ENCODE measurements at regions not wholly inside any gene's neighbourhood (a gene's known extent, or its start where the extent isn't known, plus 50 kb on each side); places are given as distances from the start of the nearest gene placed in this dataset.

GRCh38 chr15:57824186-57824585 is 117.7 kb downstream of the POLR2M start:
- TF ChIP-seq POLR2A (IDR thresholded peaks at IDR 0.05) (no peak), EP300 (IDR thresholded peaks at IDR 0.05) (no peak), CTCF (IDR thresholded peaks at IDR 0.05) (no peak)
- H3K4me1 ChIP-seq = no peaks in the 10 kb centered on the region
- no peak overlapping the region for H3K27ac ChIP-seq
- DNase-seq (ENCODE audit: low spot score in 2 of 2) = no peak
- H3K9me3 ChIP-seq = no peaks in the 10 kb centered on the region
- H3K36me3 ChIP-seq = no peaks in the 10 kb centered on the region
- 84 to 85% methylated on average over 3 of the region's 3 CpGs for WGBS, 2 donors
- H3K4me3 ChIP-seq = no peak overlapping the region
- no peaks in the 10 kb centered on the region for H3K27me3 ChIP-seq

GRCh38 chr15:57827021-57827420 is 120.5 kb downstream of the POLR2M start:
- Histone ChIP-seq H3K4me1 (no peaks in the 10 kb centered on the region), H3K4me3 (no peak overlapping the region), H3K36me3 (no peaks in the 10 kb centered on the region), H3K27me3 (no peaks in the 10 kb centered on the region), H3K9me3 (no peaks in the 10 kb centered on the region), H3K27ac (no peak overlapping the region)
- WGBS, 2 donors = 81 to 88% methylated on average over 5 of the region's 5 CpGs
- TF ChIP-seq CTCF (IDR thresholded peaks at IDR 0.05) (no peak), POLR2A (IDR thresholded peaks at IDR 0.05) (no peak), EP300 (IDR thresholded peaks at IDR 0.05) (no peak)
- no peak for DNase-seq (ENCODE audit: low spot score in 2 of 2)

- 59 to 65% methylated on average over 2 of the region's 2 CpGs for WGBS, 2 donors
- DNase-seq (ENCODE audit: low spot score in 2 of 2) = no peak
- H3K9me3 ChIP-seq = no peaks in the 10 kb centered on the region
- H3K27me3 ChIP-seq = no peaks in the 10 kb centered on the region
- no peaks in the 10 kb centered on the region for H3K4me1 ChIP-seq
- no peaks in the 10 kb centered on the region for H3K36me3 ChIP-seq
- H3K4me3 ChIP-seq = no peak overlapping the region
- H3K27ac ChIP-seq = no peak overlapping the region
- no peak for TF ChIP-seq POLR2A (IDR thresholded peaks at IDR 0.05)
- TF ChIP-seq EP300 (IDR thresholded peaks at IDR 0.05) = no peak
- no peak for TF ChIP-seq CTCF (IDR thresholded peaks at IDR 0.05)
Observed at GRCh38 chr15:57827971-57828370, 121.5 kb downstream of the POLR2M start.

- H3K9me3 ChIP-seq = peaks cover 0 to 20% (median 3%) of the 10 kb centered on the region in 4 donors
- DNase-seq (ENCODE audit: low spot score in 2 of 2) = no peak
- no peak for TF ChIP-seq EP300 (IDR thresholded peaks at IDR 0.05)
- TF ChIP-seq CTCF (IDR thresholded peaks at IDR 0.05) = no peak
- TF ChIP-seq POLR2A (IDR thresholded peaks at IDR 0.05) = no peak
- H3K27me3 ChIP-seq = no peaks in the 10 kb centered on the region
- no peaks in the 10 kb centered on the region for H3K4me1 ChIP-seq
- H3K36me3 ChIP-seq = no peaks in the 10 kb centered on the region
- WGBS, 2 donors = 90 to 100% methylated on average over 1 of the region's 1 CpG
- H3K4me3 ChIP-seq = no peak overlapping the region
- H3K27ac ChIP-seq = no peak overlapping the region
Observed at GRCh38 chr15:57832183-57832582, 125.7 kb downstream of the POLR2M start.

GRCh38 chr15:57835119-57835518 is 128.6 kb downstream of the POLR2M start:
- H3K9me3 ChIP-seq = peaks cover 0 to 20% (median 3%) of the 10 kb centered on the region in 4 donors
- no peak overlapping the region for H3K4me3 ChIP-seq
- no peaks in the 10 kb centered on the region for H3K27me3 ChIP-seq
- 93 to 94% methylated on average over 3 of the region's 3 CpGs for WGBS, 2 donors
- no peaks in the 10 kb centered on the region for H3K4me1 ChIP-seq
- DNase-seq (ENCODE audit: low spot score in 2 of 2) = no peak
- no peak for TF ChIP-seq CTCF (IDR thresholded peaks at IDR 0.05)
- no peaks in the 10 kb centered on the region for H3K36me3 ChIP-seq
- no peak overlapping the region for H3K27ac ChIP-seq

Measured in tibial nerve (tissue), 4 donors.